GM12891 (cell line): ENCODE measurements at regions not wholly inside any gene's neighbourhood (a gene's known extent, or its start where the extent isn't known, plus 50 kb on each side); places are given as distances from the start of the nearest gene placed in this dataset.

ENCODE experiments used
- PAX5 ChIP-seq: IDR thresholded peaks from 2 replicates; pipeline ENCODE4 v1.6.1; 2011; ENCODE audit warnings: low read length, moderate library complexity, mild to moderate bottlenecking; ENCODE audit not compliant: insufficient read depth, severe bottlenecking
- POLR2A ChIP-seq: IDR thresholded peaks from 2 replicates; pipeline ENCODE4 v1.6.1; 2011; ENCODE audit warnings: low read depth, low read length, control low read depth
- POLR2AphosphoS5 ChIP-seq: IDR thresholded peaks from 2 replicates; pipeline ENCODE4 v1.6.1; 2011; ENCODE audit warnings: low read depth, low read length, control low read depth
- POU2F2 ChIP-seq: IDR thresholded peaks from 2 replicates; pipeline ENCODE4 v1.6.1; 2011; ENCODE audit warnings: low read depth, mild to moderate bottlenecking, control low read depth, low read length, moderate library complexity
- SPI1 ChIP-seq: IDR thresholded peaks from 2 replicates; pipeline ENCODE4 v1.6.1; 2011; ENCODE audit warnings: low read depth, low read length, control low read depth
- TAF1 ChIP-seq: IDR thresholded peaks from 2 replicates; pipeline ENCODE4 v1.6.1; 2011; ENCODE audit warnings: low read depth, low read length, control low read depth

- TF ChIP-seq POLR2A (no peak), TAF1 (no peak), POLR2AphosphoS5 (no peak), POU2F2 (no peak), SPI1 (no peak), PAX5 (no peak)
Measured at GRCh38 chr13:106683918-106684317, 116.0 kb upstream of the ARGLU1 start.
